Adrenal gland (tissue), 9 donors: ENCODE measurements at regions not wholly inside any gene's neighbourhood (a gene's known extent, or its start where the extent isn't known, plus 50 kb on each side); places are given as distances from the start of the nearest gene placed in this dataset.

ENCODE experiments used
- DNase-seq, 7 donors: peaks; one replicate each; pipeline ENCODE4 v3.0.0-alpha.2; 2019 to 2020
- H3K27ac ChIP-seq, 5 donors: fragments of 200-600 bp; sonication (generic) in 4 of 5; 1 replicate in 3 of 5; 2 replicates in 2 of 5; pipeline versions ENCODE4 v1.5.1 to v1.8.0; 2016 to 2020; ENCODE audit warnings: mild to moderate bottlenecking in 1 of 5
- H3K27me3 ChIP-seq: fragments of 200-600 bp; 2 replicates; pipeline ENCODE4 v1.8.0; 2021
- H3K36me3 ChIP-seq, 2 donors: fragments of 200-600 bp; replicated peaks in 1 of 2; 1 replicate in 1 of 2; 2 replicates in 1 of 2; pipeline versions ENCODE4 v1.5.1 to v1.8.0; 2018 to 2022
- H3K4me1 ChIP-seq, 2 donors: fragments of 200-600 bp; replicated peaks in 1 of 2; 1 replicate in 1 of 2; 2 replicates in 1 of 2; pipeline versions ENCODE4 v1.5.1 to v1.8.0; 2018 to 2021
- H3K4me3 ChIP-seq, 4 donors: fragments of 200-600 bp; sonication (generic) in 3 of 4; one replicate each; pipeline ENCODE4 v1.5.1; 2016 to 2018
- H3K9me3 ChIP-seq, 3 donors: fragments of 200-600 bp; sonication (generic) in 1 of 3; replicated peaks in 1 of 3; 1 replicate in 2 of 3; 2 replicates in 1 of 3; pipeline versions ENCODE4 v1.5.1 to v1.8.0; 2016 to 2021
- CTCF ChIP-seq, 6 experiments: fragments of 450-650 bp in 4 of 6; fragments of 200-600 bp in 2 of 6; sonication (generic) in 1 of 6; IDR thresholded peaks; 1 replicate in 5 of 6; 2 replicates in 1 of 6; pipeline versions ENCODE4 v1.5.1 to v1.8.0; 2016 to 2021; ENCODE audit warnings: antibody characterized with exemption in 6 of 6, mild to moderate bottlenecking in 2 of 6, moderate library complexity in 1 of 6
- POLR2A ChIP-seq, 2 donors: fragments of 450-650 bp; IDR thresholded peaks; one replicate each; pipeline ENCODE4 v1.6.1; 2017; ENCODE audit warnings: antibody characterized with exemption in 2 of 2, mild to moderate bottlenecking in 2 of 2, moderate library complexity in 1 of 2
- WGBS, 4 donors: extraction: QIAGEN DNeasy Blood & Tissue Kit in 2 of 4; methylation state at CpG; one replicate each; pipeline versions ENCODE4 v1.1.5 to v1.1.7; 2013 to 2017; 5-methylcytosine and 5-hydroxymethylcytosine counted together
- intact Hi-C, 2 donors: fragments of 100-400 bp; cut with DNase I; formaldehyde crosslinking; loops; one replicate each; pipeline versions ENCODE4 v1.14.1 to v1.15.0; 2022 to 2023
- donor health status: healthy with polysubstance abuse.
- donor health status: Bipolar disorder and iron deficiency.
- donor health status: DM: yes; HTN: yes; CAD: no.
- donor health status: DM: no; HTN: no; CAD: no.
- donor health status: DM: no; HTN: no; CAD: no.

- no peak overlapping the region for H3K4me3 ChIP-seq
- TF ChIP-seq POLR2A (IDR thresholded peaks at IDR 0.05) (no peak), CTCF (IDR thresholded peaks at IDR 0.05) (no peak)
- H3K9me3 ChIP-seq: no peaks in the 10 kb centered on the region
- intact Hi-C loops: no loop called here
- no peaks in the 10 kb centered on the region for H3K4me1 ChIP-seq
- no peak for DNase-seq
- no peak overlapping the region for H3K27ac ChIP-seq
- no peaks in the 10 kb centered on the region for H3K36me3 ChIP-seq
- WGBS, 4 donors: 58 to 88% (median 67%) methylated on average over 3 to 4 of the region's 4 CpGs
- H3K27me3 ChIP-seq: no peaks in the 10 kb centered on the region
Observed at GRCh38 chrX:39012621-39013111, 211.4 kb downstream of the MID1IP1 start.

- Histone ChIP-seq H3K27ac (no peak overlapping the region), H3K36me3 (no peaks in the 10 kb centered on the region), H3K4me1 (no peaks in the 10 kb centered on the region), H3K9me3 (no peaks in the 10 kb centered on the region), H3K4me3 (no peak overlapping the region), H3K27me3 (peaks cover 6% of the 10 kb centered on the region)
- TF ChIP-seq CTCF (IDR thresholded peaks at IDR 0.05): no peak
- TF ChIP-seq POLR2A (IDR thresholded peaks at IDR 0.05): no peak
- DNase-seq: no peak
- 84 to 100% (median 94%) methylated on average over 3 of the region's 3 CpGs for WGBS, 4 donors
- intact Hi-C loops: no loop called here
Observed at GRCh38 chrX:39016556-39016955, 215.3 kb downstream of the MID1IP1 start.

- no peaks in the 10 kb centered on the region for H3K36me3 ChIP-seq
- H3K27me3 ChIP-seq: peaks cover 6% of the 10 kb centered on the region
- intact Hi-C loops: no loop called here
- H3K4me3 ChIP-seq: no peak overlapping the region
- WGBS, 4 donors: 78 to 100% (median 89%) methylated on average over 2 to 4 of the region's 4 CpGs
- no peak for DNase-seq
- TF ChIP-seq CTCF (IDR thresholded peaks at IDR 0.05) (no peak), POLR2A (IDR thresholded peaks at IDR 0.05) (no peak)
- H3K4me1 ChIP-seq: no peaks in the 10 kb centered on the region
- no peak overlapping the region for H3K27ac ChIP-seq
- H3K9me3 ChIP-seq: no peaks in the 10 kb centered on the region
Observed at GRCh38 chrX:39017077-39017476, 215.8 kb downstream of the MID1IP1 start.

- WGBS, 4 donors: 28 to 51% (median 34%) methylated on average over 6 of the region's 6 CpGs
- H3K27me3 ChIP-seq: peaks cover 6% of the 10 kb centered on the region
- intact Hi-C loops: no loop called here
Observed at GRCh38 chrX:39017716-39018115, 216.5 kb downstream of the MID1IP1 start.

More at GRCh38 chrX:39017716-39018115, 216.5 kb downstream of the MID1IP1 start:
- no peaks in the 10 kb centered on the region for H3K9me3 ChIP-seq
- H3K27ac ChIP-seq: no peak overlapping the region
- DNase-seq: peak in 4 of 7 donors; percentile 11 to 34 (median 24)
- H3K4me3 ChIP-seq: no peak overlapping the region
- no peaks in the 10 kb centered on the region for H3K4me1 ChIP-seq
- TF ChIP-seq POLR2A (IDR thresholded peaks at IDR 0.05) (no peak), CTCF (IDR thresholded peaks at IDR 0.05) (no peak)
- H3K36me3 ChIP-seq: no peaks in the 10 kb centered on the region
